ENCODE measurements at regions not wholly inside any gene's neighbourhood (a gene's known extent, or its start where the extent isn't known, plus 50 kb on each side); places are given as distances from the start of the nearest gene placed in this dataset.

- no peak for TF ChIP-seq POLR2A (IDR thresholded peaks at IDR 0.05)
- TF ChIP-seq CTCF (IDR thresholded peaks at IDR 0.05): no peak
- no peak for TF ChIP-seq POLR2AphosphoS5 (IDR thresholded peaks at IDR 0.05)
- no peak for TF ChIP-seq EP300 (IDR thresholded peaks at IDR 0.05; ENCODE audit: low read depth)
These were observed 243.4 kb downstream of the WNT5A start for GRCh38 chr3:55243678-55244077.
